ENCODE measurements at regions not wholly inside any gene's neighbourhood (a gene's known extent, or its start where the extent isn't known, plus 50 kb on each side); places are given as distances from the start of the nearest gene placed in this dataset.

DNA sequence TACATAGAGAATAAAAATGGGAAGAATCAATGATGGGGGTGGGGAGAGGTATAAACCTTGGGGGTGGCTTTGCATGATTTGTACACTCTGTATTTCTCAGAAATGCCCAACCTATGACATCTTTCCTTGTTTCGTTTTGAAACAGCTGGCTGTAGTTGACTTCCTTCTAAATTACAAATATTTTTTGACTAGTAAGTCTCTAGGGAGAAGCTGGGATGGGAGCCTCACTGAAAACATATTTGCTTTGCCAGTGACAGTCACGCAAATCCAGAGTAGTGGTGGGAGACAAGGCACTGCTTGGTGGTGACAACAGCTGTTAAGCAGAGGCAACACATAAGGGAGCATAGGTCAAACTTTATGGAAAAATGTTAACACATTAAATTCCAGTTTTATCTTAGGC lies 440.5 kb downstream of the SEMA3D start:
- TF ChIP-seq POLR2AphosphoS5 (IDR thresholded peaks at IDR 0.05; ENCODE audit: low read depth, low read length) = no peak
- TF ChIP-seq, protein P1, sequence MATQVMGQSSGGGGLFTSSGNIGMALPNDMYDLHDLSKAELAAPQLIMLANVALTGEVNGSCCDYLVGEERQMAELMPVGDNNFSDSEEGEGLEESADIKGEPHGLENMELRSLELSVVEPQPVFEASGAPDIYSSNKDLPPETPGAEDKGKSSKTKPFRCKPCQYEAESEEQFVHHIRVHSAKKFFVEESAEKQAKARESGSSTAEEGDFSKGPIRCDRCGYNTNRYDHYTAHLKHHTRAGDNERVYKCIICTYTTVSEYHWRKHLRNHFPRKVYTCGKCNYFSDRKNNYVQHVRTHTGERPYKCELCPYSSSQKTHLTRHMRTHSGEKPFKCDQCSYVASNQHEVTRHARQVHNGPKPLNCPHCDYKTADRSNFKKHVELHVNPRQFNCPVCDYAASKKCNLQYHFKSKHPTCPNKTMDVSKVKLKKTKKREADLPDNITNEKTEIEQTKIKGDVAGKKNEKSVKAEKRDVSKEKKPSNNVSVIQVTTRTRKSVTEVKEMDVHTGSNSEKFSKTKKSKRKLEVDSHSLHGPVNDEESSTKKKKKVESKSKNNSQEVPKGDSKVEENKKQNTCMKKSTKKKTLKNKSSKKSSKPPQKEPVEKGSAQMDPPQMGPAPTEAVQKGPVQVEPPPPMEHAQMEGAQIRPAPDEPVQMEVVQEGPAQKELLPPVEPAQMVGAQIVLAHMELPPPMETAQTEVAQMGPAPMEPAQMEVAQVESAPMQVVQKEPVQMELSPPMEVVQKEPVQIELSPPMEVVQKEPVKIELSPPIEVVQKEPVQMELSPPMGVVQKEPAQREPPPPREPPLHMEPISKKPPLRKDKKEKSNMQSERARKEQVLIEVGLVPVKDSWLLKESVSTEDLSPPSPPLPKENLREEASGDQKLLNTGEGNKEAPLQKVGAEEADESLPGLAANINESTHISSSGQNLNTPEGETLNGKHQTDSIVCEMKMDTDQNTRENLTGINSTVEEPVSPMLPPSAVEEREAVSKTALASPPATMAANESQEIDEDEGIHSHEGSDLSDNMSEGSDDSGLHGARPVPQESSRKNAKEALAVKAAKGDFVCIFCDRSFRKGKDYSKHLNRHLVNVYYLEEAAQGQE (IDR thresholded peaks at IDR 0.05; ENCODE audit: insufficient read depth in 1 of 2, low read depth in 2 of 2, low read length in 2 of 2) = no peak

DNA sequence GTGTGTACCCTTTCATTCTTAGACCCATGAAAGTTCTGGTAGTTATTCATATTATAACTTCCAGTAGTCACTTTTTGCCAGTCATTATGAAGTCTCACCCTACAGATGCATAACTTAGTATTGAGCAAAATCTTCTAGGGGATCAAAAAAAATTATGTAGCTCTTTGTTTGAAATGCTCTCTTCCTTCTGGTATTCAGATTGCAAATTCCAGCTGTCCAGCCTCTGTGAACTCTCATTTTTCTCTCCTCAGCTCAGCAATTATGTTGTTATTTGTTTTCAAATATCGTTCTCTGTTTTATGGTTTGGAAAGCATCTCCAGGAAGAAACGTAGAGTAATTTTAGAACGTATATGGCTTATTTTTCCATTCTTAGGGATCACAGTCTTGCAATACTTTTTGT lies 442.5 kb downstream of the SEMA3D start:
- TF ChIP-seq FOXP2 (optimal IDR thresholded peaks at IDR 0.05; ENCODE audit: borderline replicate concordance, extremely low read depth, extremely low read length, insufficient read depth) (no peak), SIN3A (IDR thresholded peaks at IDR 0.05; ENCODE audit: borderline replicate concordance, insufficient read depth, low read length) (no peak), TAF1 (IDR thresholded peaks at IDR 0.05; ENCODE audit: borderline replicate concordance, insufficient read depth, low read length) (no peak), POLR2AphosphoS5 (IDR thresholded peaks at IDR 0.05; ENCODE audit: low read depth, low read length) (no peak)
- TF ChIP-seq, protein P1 (IDR thresholded peaks at IDR 0.05; ENCODE audit: insufficient read depth in 1 of 2, low read depth in 2 of 2, low read length in 2 of 2) = no peak

DNA sequence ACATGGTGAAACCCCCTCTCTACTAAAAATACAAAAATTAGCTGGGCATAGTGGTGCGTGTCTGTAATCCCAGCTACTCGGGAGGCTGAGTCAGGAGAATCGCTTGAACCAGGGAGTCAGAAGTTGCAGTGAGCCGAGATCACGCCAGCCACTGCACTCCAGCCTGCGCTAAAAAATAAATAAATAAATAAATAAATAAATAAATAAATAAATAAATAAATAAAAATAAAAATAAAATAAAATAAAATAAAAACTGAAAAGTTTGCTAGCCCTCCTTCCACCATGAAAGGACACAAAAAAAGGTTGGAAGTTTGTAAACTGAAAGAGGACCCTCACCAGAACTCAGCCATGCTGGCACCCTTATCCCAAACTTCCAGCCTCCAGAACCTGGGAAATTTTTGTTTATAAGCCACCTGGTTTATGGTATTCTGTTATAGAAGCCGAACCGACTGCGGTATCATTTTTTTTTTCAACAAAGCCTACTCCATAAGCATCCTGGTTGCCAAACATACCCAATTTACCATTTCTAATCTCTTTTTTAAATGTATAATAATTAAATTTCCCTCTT lies 448.2 kb downstream of the SEMA3D start:
- TF ChIP-seq TAF1 (IDR thresholded peaks at IDR 0.05; ENCODE audit: borderline replicate concordance, insufficient read depth, low read length) = no peak
- no peak for TF ChIP-seq FOXP2 (optimal IDR thresholded peaks at IDR 0.05; ENCODE audit: borderline replicate concordance, extremely low read depth, extremely low read length, insufficient read depth)
- TF ChIP-seq, protein P1 (IDR thresholded peaks at IDR 0.05; ENCODE audit: insufficient read depth in 1 of 2, low read depth in 2 of 2, low read length in 2 of 2) = no peak
- TF ChIP-seq SIN3A (IDR thresholded peaks at IDR 0.05; ENCODE audit: borderline replicate concordance, insufficient read depth, low read length) = no peak

DNA sequence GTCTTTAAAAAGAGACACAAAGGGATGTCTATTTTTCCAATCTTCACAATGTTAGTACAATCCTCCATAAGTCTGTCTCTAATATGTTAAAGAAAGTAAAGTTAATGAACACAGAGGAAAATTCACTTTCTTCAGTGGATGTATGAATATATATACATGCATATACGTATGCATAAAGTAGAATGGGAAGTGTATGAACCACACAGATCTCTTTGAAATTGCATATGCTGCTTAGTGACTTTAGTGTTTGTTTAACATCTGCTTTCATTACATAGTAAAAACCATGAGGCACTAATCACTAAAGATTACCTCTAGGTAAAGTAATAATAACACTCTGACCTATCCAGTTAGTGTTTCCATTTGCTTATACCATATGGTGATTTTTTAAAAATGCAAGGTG lies 451.2 kb downstream of the SEMA3D start:
- TF ChIP-seq, protein P1 (IDR thresholded peaks at IDR 0.05; ENCODE audit: insufficient read depth in 1 of 2, low read depth in 2 of 2, low read length in 2 of 2) = no peak
- TF ChIP-seq POLR2AphosphoS5 (IDR thresholded peaks at IDR 0.05; ENCODE audit: low read depth, low read length) (no peak), FOXP2 (optimal IDR thresholded peaks at IDR 0.05; ENCODE audit: borderline replicate concordance, extremely low read depth, extremely low read length, insufficient read depth) (no peak), TAF1 (IDR thresholded peaks at IDR 0.05; ENCODE audit: borderline replicate concordance, insufficient read depth, low read length) (no peak), SIN3A (IDR thresholded peaks at IDR 0.05; ENCODE audit: borderline replicate concordance, insufficient read depth, low read length) (no peak)

- TF ChIP-seq POLR2AphosphoS5 (IDR thresholded peaks at IDR 0.05; ENCODE audit: low read depth, low read length) (no peak), TAF1 (IDR thresholded peaks at IDR 0.05; ENCODE audit: borderline replicate concordance, insufficient read depth, low read length) (no peak), FOXP2 (optimal IDR thresholded peaks at IDR 0.05; ENCODE audit: borderline replicate concordance, extremely low read depth, extremely low read length, insufficient read depth) (no peak), SIN3A (IDR thresholded peaks at IDR 0.05; ENCODE audit: borderline replicate concordance, insufficient read depth, low read length) (no peak)
- TF ChIP-seq, protein P1 (IDR thresholded peaks at IDR 0.05; ENCODE audit: insufficient read depth in 1 of 2, low read depth in 2 of 2, low read length in 2 of 2) = no peak
These were observed 451.8 kb downstream of the SEMA3D start for GRCh38 chr7:84735011-84735410.

Data from PFSK-1 (cell line).